GM20000 (cell line): ENCODE measurements at regions not wholly inside any gene's neighbourhood (a gene's known extent, or its start where the extent isn't known, plus 50 kb on each side); places are given as distances from the start of the nearest gene placed in this dataset.

ENCODE experiments used
- DNase-seq: peaks from one replicate; pipeline ENCODE4 v3.0.0; 2012; ENCODE audit warnings: low spot score
- CTCF ChIP-seq: IDR thresholded peaks from 2 replicates; pipeline ENCODE4 v1.5.1; 2012; ENCODE audit warnings: mild to moderate bottlenecking, control low read depth; ENCODE audit errors: extremely low read depth, missing control alignments

DNA sequence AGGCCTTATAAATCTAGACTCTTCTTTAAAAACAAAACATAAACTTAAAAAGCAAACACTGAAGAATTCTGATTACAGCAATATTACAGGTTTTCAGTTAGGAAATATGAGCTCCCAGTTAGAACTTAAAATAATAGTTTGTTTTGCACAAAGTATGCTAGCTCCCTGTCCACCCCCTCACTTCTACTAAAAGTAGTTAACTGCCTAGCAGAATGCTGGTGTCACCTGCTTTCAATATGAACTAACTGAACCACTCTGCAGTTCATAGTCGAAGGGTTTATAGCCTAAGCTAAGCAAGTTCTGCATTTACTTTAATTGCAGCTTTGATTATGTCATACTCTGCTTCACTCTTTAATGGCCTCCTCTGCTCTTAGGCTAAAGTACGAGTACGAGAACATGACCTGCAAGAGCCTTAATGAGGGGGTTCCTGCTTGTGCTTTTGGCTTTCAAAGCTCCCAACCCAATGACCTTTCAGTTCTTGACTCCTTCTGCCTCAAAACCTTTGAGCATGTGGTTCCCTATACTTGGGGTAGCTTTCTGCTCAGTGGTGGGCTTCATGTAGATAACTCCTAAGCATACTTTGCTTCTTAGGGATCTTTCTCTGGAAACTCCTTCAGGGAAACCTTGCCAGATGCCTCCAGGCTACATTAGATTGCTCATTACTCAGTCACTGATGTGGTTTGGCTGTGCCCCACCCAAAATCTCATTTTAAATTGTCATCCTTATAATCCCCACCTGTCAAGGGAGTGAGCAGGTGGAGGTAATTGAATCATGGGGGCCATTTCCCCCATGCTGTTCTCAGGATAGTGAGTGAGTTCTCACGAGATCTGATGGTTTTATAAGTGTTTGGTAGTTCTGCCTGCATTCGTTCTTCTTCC is 278.9 kb upstream of the ARGLU1 start:
- no peak for DNase-seq
- no peak for TF ChIP-seq CTCF

DNA sequence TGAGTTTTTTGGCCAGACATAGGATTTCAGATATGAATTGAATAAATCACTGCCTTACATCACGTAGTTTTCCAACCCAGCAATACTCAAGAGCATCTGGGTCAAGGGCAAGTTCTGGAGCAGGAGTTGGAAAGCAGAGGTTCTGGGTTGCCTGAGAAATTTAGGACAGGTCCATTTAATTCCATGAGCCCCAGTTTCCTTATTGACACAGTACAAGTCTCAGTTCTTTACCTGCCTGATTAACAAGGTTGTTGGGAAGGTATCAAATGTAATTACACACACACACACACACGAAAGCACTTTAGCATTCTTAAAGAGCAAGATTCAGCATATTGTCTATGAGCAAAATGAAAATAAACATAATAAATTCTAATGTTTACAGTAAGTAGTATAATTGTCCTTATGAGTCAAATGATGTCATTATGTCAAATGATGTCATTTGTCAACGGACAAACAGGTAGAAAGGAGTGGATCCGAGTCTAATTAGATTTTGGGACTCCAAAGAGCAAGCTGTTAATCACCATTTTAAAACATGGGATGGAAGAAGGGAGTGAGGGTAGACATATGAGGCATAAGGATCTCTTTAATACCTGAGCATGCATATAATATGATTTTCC is 268.4 kb upstream of the ARGLU1 start:
- TF ChIP-seq CTCF, result no peak
- DNase-seq, result no peak

DNA sequence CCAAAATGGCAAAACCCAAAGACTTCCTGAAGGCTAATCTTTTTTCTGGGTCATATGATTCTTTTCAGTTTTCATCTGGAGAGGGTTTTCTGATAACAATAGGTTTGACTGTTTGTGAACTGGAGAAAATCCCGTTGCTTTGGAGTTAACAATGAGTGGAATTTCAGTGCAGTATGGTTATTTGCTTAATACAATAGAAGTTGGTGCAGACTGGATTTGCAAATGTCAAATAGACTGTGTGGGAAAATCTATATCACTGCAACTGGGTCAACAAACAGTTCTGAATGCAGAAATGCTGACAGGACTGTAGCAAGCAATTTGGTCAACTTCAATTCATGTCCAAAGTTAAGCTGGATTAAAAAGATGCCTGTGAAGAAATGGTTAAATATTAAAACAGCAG is 267.5 kb upstream of the ARGLU1 start:
- no peak for DNase-seq
- TF ChIP-seq CTCF, result no peak

DNA sequence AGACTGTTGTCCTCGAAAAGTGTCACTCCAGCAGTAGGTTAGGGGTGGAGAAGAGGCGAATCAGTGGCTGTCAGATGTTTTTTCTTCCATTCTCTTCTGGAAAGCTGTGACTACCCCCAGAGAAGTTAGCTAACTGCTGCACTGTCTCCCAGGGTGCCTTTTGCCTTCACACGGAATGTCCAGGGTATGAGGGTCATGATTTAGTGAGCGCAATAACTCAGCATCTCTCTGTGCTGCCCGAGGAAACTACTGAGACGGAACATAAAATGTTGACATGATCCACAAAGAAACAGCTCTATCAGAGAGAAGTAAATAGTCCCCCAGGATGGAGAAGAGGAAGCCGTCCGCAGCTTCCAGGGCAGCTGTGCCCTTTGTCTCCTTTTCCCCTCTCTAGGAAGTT is 254.0 kb upstream of the ARGLU1 start:
- DNase-seq, result no peak
- no peak for TF ChIP-seq CTCF

DNA sequence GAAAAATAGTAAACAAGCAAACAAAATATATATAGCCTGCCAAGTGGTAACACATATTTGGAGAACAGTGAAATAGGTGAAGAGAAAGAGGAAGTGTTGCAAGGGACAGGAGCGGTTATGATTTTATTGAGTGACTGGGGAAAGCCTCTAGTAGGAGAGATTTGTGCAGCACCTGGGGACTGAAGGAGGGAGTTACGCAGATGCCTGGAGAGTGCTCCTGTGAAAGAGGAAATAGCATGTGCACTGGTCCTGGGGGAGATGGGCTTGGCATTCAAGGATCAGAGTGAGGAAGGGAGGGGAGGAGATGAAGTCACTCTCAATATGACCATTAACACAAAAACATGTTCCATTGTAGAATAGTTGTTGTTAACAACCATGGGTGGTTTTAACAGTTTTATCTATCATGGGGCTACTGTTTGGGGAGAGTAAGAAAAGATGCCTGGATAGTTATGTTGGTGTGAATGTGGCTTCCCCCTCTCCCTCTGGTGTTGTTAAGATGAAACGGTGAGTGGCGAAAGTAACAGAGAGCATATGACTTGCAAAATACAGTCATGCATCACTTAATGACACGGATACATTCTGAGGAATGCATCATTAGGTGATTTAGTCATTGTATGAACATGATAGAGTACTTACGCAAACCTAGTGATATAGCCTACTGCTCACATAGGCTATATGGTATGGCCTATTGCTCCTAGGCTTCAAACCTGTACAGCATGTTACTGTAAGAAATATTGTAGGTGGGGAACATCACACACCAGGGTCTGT is 251.7 kb upstream of the ARGLU1 start:
- no peak for TF ChIP-seq CTCF
- no peak for DNase-seq

DNA sequence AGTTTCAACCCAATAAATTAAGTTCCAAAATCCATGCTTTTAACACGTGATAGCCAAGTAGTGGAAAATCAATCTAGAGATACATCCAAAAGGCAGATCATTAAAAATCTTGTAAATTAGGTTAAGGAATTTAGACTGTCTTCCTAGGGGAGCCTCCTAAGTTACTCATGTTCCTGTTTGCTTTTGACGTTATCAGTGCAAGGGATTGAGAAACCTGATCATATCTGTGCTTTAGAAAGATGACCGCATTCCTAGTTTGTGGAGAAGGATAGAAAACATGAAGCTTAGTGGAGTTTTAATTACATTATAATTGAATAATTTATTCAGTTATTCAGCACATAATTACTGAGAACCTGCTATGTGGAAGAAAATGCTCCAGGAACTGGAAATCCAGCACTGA is 251.0 kb upstream of the ARGLU1 start:
- TF ChIP-seq CTCF, result no peak
- DNase-seq, result no peak

DNA sequence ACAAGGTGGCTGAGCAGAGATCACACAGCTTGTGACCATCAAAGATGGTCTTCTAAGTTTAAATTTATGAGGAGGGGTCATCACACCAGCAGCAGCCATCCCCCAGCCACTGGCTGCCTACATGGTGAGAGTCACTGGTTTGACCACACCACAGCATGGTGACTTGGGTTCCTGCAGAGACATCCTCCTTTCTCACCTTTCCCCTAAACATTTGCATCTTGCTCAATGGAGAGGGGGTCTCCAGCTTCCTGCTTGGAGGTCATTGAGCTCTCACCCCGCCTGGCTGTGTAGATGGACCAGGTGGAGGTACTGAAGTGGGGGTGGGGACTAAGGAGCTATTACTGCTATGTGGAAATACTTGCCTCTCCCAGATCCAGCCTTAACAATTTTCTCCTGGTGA is 247.6 kb upstream of the ARGLU1 start:
- no peak for TF ChIP-seq CTCF
- no peak for DNase-seq
